ENCODE measurements at regions not wholly inside any gene's neighbourhood (a gene's known extent, or its start where the extent isn't known, plus 50 kb on each side); places are given as distances from the start of the nearest gene placed in this dataset.

DNA sequence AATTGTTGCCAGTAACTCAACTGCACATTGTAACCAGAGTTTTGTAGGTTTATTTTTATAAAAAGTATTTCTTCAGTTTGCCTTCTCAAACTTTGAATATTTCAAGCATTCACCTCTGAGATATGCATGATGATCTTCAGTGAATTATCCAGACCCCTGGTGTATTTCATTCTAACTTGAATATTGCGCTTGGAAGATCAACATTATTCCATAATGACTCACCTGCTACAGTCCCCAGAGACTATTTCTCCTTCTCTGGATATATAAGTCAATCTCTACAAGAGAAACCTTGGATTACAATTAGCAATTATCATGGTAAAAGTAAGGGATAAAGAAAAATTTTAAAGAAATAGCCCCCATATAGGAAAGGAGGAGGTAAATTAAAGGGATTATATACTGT lies 1041.0 kb downstream of the TLE1 start:
- no peaks in the 10 kb centered on the region for H3K36me3 Mint-ChIP-seq (ENCODE audit: insufficient read depth, unreplicated experiment)
- TF ChIP-seq, protein P1, sequence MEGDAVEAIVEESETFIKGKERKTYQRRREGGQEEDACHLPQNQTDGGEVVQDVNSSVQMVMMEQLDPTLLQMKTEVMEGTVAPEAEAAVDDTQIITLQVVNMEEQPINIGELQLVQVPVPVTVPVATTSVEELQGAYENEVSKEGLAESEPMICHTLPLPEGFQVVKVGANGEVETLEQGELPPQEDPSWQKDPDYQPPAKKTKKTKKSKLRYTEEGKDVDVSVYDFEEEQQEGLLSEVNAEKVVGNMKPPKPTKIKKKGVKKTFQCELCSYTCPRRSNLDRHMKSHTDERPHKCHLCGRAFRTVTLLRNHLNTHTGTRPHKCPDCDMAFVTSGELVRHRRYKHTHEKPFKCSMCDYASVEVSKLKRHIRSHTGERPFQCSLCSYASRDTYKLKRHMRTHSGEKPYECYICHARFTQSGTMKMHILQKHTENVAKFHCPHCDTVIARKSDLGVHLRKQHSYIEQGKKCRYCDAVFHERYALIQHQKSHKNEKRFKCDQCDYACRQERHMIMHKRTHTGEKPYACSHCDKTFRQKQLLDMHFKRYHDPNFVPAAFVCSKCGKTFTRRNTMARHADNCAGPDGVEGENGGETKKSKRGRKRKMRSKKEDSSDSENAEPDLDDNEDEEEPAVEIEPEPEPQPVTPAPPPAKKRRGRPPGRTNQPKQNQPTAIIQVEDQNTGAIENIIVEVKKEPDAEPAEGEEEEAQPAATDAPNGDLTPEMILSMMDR (IDR thresholded peaks at IDR 0.05; ENCODE audit: unreplicated experiment) = no peak
- BruUV-seq (replicated peaks) = no TSS peak
- H3K27ac Mint-ChIP-seq (ENCODE audit: unreplicated experiment) = no peak overlapping the region
- DNase-seq = no peak
- H3K4me3 Mint-ChIP-seq (ENCODE audit: low read depth, unreplicated experiment) = no peak overlapping the region
- H3K27me3 Mint-ChIP-seq (ENCODE audit: unreplicated experiment) = no peaks in the 10 kb centered on the region
- H3K4me1 Mint-ChIP-seq (ENCODE audit: low read depth, unreplicated experiment) = no peaks in the 10 kb centered on the region
- CTCF ChIA-PET = no interaction called here
- H3K9me3 Mint-ChIP-seq (ENCODE audit: low read depth, unreplicated experiment) = no peaks in the 10 kb centered on the region
- intact Hi-C loops (cut with micrococcal nuclease; ENCODE audit: unreplicated experiment) = no loop called here

DNA sequence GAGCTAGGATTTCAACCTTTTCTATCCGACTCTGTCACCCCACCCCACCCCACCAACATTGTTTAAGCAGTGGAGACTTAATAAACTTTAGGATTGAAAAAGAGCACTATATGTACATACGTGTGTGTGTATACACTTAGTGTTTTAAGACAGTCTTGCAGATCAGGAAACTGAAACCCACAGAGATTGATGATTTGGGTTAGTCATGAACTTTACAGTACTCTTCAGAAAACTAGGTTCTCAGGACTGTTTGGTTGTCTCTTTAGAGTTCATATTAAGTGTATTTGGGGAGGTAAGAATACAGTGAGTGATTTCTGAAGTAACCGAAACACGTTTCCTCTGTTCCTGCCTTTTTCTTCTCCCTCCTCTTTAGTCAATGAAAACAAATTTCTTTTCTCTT lies 1043.1 kb downstream of the TLE1 start:
- no peak overlapping the region for H3K4me3 Mint-ChIP-seq (ENCODE audit: low read depth, unreplicated experiment)
- no peaks in the 10 kb centered on the region for H3K27me3 Mint-ChIP-seq (ENCODE audit: unreplicated experiment)
- no peak for DNase-seq
- TF ChIP-seq, protein P1 (IDR thresholded peaks at IDR 0.05; ENCODE audit: unreplicated experiment) = no peak
- BruUV-seq (replicated peaks) = no TSS peak
- intact Hi-C loops (cut with micrococcal nuclease; ENCODE audit: unreplicated experiment) = no loop called here
- H3K36me3 Mint-ChIP-seq (ENCODE audit: insufficient read depth, unreplicated experiment) = no peaks in the 10 kb centered on the region
- no peaks in the 10 kb centered on the region for H3K9me3 Mint-ChIP-seq (ENCODE audit: low read depth, unreplicated experiment)
- H3K27ac Mint-ChIP-seq (ENCODE audit: unreplicated experiment) = no peak overlapping the region
- H3K4me1 Mint-ChIP-seq (ENCODE audit: low read depth, unreplicated experiment) = no peaks in the 10 kb centered on the region
- CTCF ChIA-PET = no interaction called here

DNA sequence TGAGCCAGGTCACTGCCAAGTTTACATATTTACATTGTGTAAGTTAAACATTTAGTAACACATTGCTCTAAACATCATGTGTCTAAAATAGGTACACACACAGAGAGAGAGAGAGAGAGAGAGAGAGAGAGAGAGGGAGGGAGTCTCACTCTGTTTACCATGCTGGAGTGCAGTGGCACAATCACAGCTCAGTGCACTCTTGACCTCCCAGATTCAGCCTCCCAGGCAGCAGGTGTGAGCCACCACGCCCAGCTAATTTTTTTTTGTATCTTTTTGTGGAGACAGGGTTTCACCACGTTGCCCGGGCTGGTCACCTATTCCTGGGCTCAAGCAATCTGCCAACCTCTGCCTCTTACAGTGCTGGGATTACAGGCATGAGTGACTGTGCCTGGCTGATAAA lies 1045.3 kb downstream of the TLE1 start:
- Mint-ChIP-seq H3K4me3 (ENCODE audit: low read depth, unreplicated experiment) (no peak overlapping the region), H3K9me3 (ENCODE audit: low read depth, unreplicated experiment) (no peaks in the 10 kb centered on the region), H3K27me3 (ENCODE audit: unreplicated experiment) (no peaks in the 10 kb centered on the region), H3K36me3 (ENCODE audit: insufficient read depth, unreplicated experiment) (no peaks in the 10 kb centered on the region), H3K27ac (ENCODE audit: unreplicated experiment) (no peak overlapping the region), H3K4me1 (ENCODE audit: low read depth, unreplicated experiment) (no peaks in the 10 kb centered on the region)
- no peak for DNase-seq
- CTCF ChIA-PET = interaction anchor here (0.6 kb wide), 1 partner anchor 47 kb away, joined by 5 read pairs; no protein-coding TSS in a partner anchor
- TF ChIP-seq, protein P1 (IDR thresholded peaks at IDR 0.05; ENCODE audit: unreplicated experiment) = no peak
- no TSS peak for BruUV-seq (replicated peaks)
- intact Hi-C loops (cut with micrococcal nuclease; ENCODE audit: unreplicated experiment) = no loop called here

DNA sequence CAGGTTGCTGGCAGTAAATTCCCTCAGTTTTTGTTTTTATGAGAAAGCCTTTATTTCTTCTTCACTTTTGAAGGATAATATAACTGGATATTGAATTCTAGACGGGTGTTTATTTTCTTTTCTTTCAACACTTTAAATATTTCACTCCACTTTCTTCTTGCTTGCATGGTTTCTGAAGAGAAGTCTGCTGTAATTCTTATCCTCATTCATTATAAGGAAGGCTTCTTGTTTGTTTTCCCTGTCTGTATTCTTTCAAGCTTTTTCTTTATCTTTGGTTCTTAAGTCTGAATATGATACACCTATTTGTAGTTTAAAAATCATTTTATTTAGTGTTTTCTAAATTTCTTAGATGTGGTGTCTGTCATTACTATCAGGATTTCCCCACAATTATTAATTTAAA lies 1054.3 kb downstream of the TLE1 start:
- intact Hi-C loops (cut with micrococcal nuclease; ENCODE audit: unreplicated experiment) = no loop called here
- no TSS peak for BruUV-seq (replicated peaks)
- CTCF ChIA-PET = no interaction called here
- no peaks in the 10 kb centered on the region for H3K4me1 Mint-ChIP-seq (ENCODE audit: low read depth, unreplicated experiment)
- H3K27ac Mint-ChIP-seq (ENCODE audit: unreplicated experiment) = no peak overlapping the region
- TF ChIP-seq, protein P1 (IDR thresholded peaks at IDR 0.05; ENCODE audit: unreplicated experiment) = no peak
- H3K27me3 Mint-ChIP-seq (ENCODE audit: unreplicated experiment) = no peaks in the 10 kb centered on the region
- no peaks in the 10 kb centered on the region for H3K36me3 Mint-ChIP-seq (ENCODE audit: insufficient read depth, unreplicated experiment)
- H3K4me3 Mint-ChIP-seq (ENCODE audit: low read depth, unreplicated experiment) = no peak overlapping the region
- no peak for DNase-seq
- peaks cover 2% of the 10 kb centered on the region for H3K9me3 Mint-ChIP-seq (ENCODE audit: low read depth, unreplicated experiment)
